Lower leg skin (tissue), 3 donors: ENCODE measurements at regions not wholly inside any gene's neighbourhood (a gene's known extent, or its start where the extent isn't known, plus 50 kb on each side); places are given as distances from the start of the nearest gene placed in this dataset.

ENCODE experiments used
- POLR2A ChIP-seq, 2 donors: fragments of 450-650 bp; IDR thresholded peaks; one replicate each; pipeline ENCODE4 v1.6.1; 2016 to 2017; ENCODE audit warnings: antibody characterized with exemption in 2 of 2, mild to moderate bottlenecking in 1 of 2, moderate library complexity in 1 of 2
- TF ChIP-seq, protein P1 (sequence below), 3 donors: fragments of 450-650 bp; IDR thresholded peaks; one replicate each; pipeline ENCODE4 v1.5.1; 2016; ENCODE audit warnings: antibody characterized with exemption in 3 of 3, mild to moderate bottlenecking in 3 of 3, moderate library complexity in 2 of 3

GRCh38 chr16:17775061-17775460, 304.3 kb upstream of the XYLT1 start:
- TF ChIP-seq, protein P1, sequence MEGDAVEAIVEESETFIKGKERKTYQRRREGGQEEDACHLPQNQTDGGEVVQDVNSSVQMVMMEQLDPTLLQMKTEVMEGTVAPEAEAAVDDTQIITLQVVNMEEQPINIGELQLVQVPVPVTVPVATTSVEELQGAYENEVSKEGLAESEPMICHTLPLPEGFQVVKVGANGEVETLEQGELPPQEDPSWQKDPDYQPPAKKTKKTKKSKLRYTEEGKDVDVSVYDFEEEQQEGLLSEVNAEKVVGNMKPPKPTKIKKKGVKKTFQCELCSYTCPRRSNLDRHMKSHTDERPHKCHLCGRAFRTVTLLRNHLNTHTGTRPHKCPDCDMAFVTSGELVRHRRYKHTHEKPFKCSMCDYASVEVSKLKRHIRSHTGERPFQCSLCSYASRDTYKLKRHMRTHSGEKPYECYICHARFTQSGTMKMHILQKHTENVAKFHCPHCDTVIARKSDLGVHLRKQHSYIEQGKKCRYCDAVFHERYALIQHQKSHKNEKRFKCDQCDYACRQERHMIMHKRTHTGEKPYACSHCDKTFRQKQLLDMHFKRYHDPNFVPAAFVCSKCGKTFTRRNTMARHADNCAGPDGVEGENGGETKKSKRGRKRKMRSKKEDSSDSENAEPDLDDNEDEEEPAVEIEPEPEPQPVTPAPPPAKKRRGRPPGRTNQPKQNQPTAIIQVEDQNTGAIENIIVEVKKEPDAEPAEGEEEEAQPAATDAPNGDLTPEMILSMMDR (IDR thresholded peaks at IDR 0.05), result no peak
- no peak for TF ChIP-seq POLR2A (IDR thresholded peaks at IDR 0.05)
